ENCODE measurements at regions not wholly inside any gene's neighbourhood (a gene's known extent, or its start where the extent isn't known, plus 50 kb on each side); places are given as distances from the start of the nearest gene placed in this dataset.

DNA sequence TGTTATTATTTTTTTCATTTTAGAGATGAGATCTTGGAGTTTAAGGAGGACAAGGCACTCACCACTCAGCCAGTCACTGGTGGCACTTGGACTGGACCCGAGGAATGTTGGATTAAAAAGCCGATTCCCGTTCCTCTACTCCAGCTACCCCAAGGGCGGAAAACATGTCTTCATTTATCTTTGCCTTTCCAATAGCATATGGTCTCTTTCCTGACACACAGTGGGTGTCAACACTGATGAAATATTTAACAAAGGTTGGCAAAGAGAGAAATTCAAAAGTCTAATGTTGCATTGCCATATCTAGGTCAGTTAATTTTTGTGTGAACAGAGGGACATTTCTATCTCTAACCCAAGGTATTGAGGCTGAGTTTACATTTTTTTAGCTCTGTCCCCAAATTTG is 459.7 kb downstream of the RBFOX1 start:
- H3K4me3 ChIP-seq (ENCODE audit: low read length) = no peak overlapping the region

GRCh38 chr16:7791028-7791590 is 458.5 kb downstream of the RBFOX1 start:
- Mint-ChIP-seq H3K4me1 (ENCODE audit: low read depth) (no peaks in the 10 kb centered on the region), H3K36me3 (ENCODE audit: low read depth) (no peaks in the 10 kb centered on the region), H3K4me3 (no peak overlapping the region), H3K9me3 (peaks cover 5% of the 10 kb centered on the region), H3K27me3 (no peaks in the 10 kb centered on the region), H3K27ac (no peak overlapping the region)
- no peaks in the 10 kb centered on the region for H3K4me1 ChIP-seq (ENCODE audit: insufficient read depth, low read length)
- H3K27me3 ChIP-seq (ENCODE audit: control insufficient read depth in 1 of 2, insufficient read depth in 2 of 2, low read length in 2 of 2) = no peaks in the 10 kb centered on the region
- intact Hi-C loops (cut with DNase I, micrococcal nuclease) = no loop called here
- ATAC-seq (ENCODE audit: poor library complexity) (no peak), DNase-seq (no peak)
- peaks cover 0 to 4% of the 10 kb centered on the region in 2 experiments for H3K9me3 ChIP-seq (ENCODE audit: control insufficient read depth in 1 of 2, insufficient read depth in 1 of 2, low read length in 2 of 2)
- TF ChIP-seq, protein P1, sequence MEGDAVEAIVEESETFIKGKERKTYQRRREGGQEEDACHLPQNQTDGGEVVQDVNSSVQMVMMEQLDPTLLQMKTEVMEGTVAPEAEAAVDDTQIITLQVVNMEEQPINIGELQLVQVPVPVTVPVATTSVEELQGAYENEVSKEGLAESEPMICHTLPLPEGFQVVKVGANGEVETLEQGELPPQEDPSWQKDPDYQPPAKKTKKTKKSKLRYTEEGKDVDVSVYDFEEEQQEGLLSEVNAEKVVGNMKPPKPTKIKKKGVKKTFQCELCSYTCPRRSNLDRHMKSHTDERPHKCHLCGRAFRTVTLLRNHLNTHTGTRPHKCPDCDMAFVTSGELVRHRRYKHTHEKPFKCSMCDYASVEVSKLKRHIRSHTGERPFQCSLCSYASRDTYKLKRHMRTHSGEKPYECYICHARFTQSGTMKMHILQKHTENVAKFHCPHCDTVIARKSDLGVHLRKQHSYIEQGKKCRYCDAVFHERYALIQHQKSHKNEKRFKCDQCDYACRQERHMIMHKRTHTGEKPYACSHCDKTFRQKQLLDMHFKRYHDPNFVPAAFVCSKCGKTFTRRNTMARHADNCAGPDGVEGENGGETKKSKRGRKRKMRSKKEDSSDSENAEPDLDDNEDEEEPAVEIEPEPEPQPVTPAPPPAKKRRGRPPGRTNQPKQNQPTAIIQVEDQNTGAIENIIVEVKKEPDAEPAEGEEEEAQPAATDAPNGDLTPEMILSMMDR (IDR thresholded peaks at IDR 0.05) = no peak
- ChIA-PET CTCF (no interaction called here), POLR2A (no interaction called here)
- no peaks in the 10 kb centered on the region for H3K36me3 ChIP-seq (ENCODE audit: insufficient read depth, low read length)
- no peak overlapping the region for H3K4me3 ChIP-seq (ENCODE audit: low read length)
- H3K27ac ChIP-seq (ENCODE audit: low read depth in 1 of 2, low read length in 2 of 2) = no peak overlapping the region

More for the DNA sequence above, 459.7 kb downstream of the RBFOX1 start:
- intact Hi-C loops (cut with DNase I, micrococcal nuclease) = no loop called here
- CTCF ChIA-PET = no interaction called here
- no peak for ATAC-seq (ENCODE audit: poor library complexity)
- H3K27me3 ChIP-seq (ENCODE audit: control insufficient read depth in 1 of 2, insufficient read depth in 2 of 2, low read length in 2 of 2) = no peaks in the 10 kb centered on the region
- Mint-ChIP-seq H3K36me3 (ENCODE audit: low read depth) (no peaks in the 10 kb centered on the region), H3K4me3 (no peak overlapping the region), H3K9me3 (peaks cover 5% of the 10 kb centered on the region), H3K27ac (no peak overlapping the region), H3K4me1 (ENCODE audit: low read depth) (no peaks in the 10 kb centered on the region), H3K27me3 (no peaks in the 10 kb centered on the region)
- no peak for DNase-seq
- POLR2A ChIA-PET = no interaction called here
- no peaks in the 10 kb centered on the region for H3K4me1 ChIP-seq (ENCODE audit: insufficient read depth, low read length)
- peaks cover 0 to 4% of the 10 kb centered on the region in 2 experiments for H3K9me3 ChIP-seq (ENCODE audit: control insufficient read depth in 1 of 2, insufficient read depth in 1 of 2, low read length in 2 of 2)
- no peak overlapping the region for H3K27ac ChIP-seq (ENCODE audit: low read depth in 1 of 2, low read length in 2 of 2)
- TF ChIP-seq, protein P1 (IDR thresholded peaks at IDR 0.05) = no peak
- H3K36me3 ChIP-seq (ENCODE audit: insufficient read depth, low read length) = no peaks in the 10 kb centered on the region

- peaks cover 0 to 14% of the 10 kb centered on the region in 2 experiments for H3K9me3 ChIP-seq (ENCODE audit: control insufficient read depth in 1 of 2, insufficient read depth in 1 of 2, low read length in 2 of 2)
- H3K4me1 Mint-ChIP-seq (ENCODE audit: low read depth) = no peaks in the 10 kb centered on the region
- H3K4me1 ChIP-seq (ENCODE audit: insufficient read depth, low read length) = no peaks in the 10 kb centered on the region
- TF ChIP-seq, protein P1 (IDR thresholded peaks at IDR 0.05) = no peak
- intact Hi-C loops (cut with DNase I, micrococcal nuclease) = no loop called here
- no peaks in the 10 kb centered on the region for H3K36me3 Mint-ChIP-seq (ENCODE audit: low read depth)
- CTCF ChIA-PET = no interaction called here
- H3K9me3 Mint-ChIP-seq = peaks cover 11% of the 10 kb centered on the region
- POLR2A ChIA-PET = no interaction called here
- ATAC-seq (ENCODE audit: poor library complexity) = no peak
- H3K4me3 Mint-ChIP-seq = no peak overlapping the region
- no peak overlapping the region for H3K27ac ChIP-seq (ENCODE audit: low read depth in 1 of 2, low read length in 2 of 2)
- DNase-seq = no peak
- no peaks in the 10 kb centered on the region for H3K27me3 ChIP-seq (ENCODE audit: control insufficient read depth in 1 of 2, insufficient read depth in 2 of 2, low read length in 2 of 2)
- H3K27ac Mint-ChIP-seq = no peak overlapping the region
- no peaks in the 10 kb centered on the region for H3K36me3 ChIP-seq (ENCODE audit: insufficient read depth, low read length)
- no peak overlapping the region for H3K4me3 ChIP-seq (ENCODE audit: low read length)
- no peaks in the 10 kb centered on the region for H3K27me3 Mint-ChIP-seq
Measured at GRCh38 chr16:7775072-7775488, 442.4 kb downstream of the RBFOX1 start.

Data from CD4-positive, alpha-beta T cell (primary cell).